OCI-LY1 (cell line): ENCODE measurements at regions not wholly inside any gene's neighbourhood (a gene's known extent, or its start where the extent isn't known, plus 50 kb on each side); places are given as distances from the start of the nearest gene placed in this dataset.

Source experiments
- H2AFZ ChIP-seq: fragments of 200-600 bp; sonication (generic), shearing (Covaris generic); 2 replicates; pipeline ENCODE4 v1.6.0; 2014; ENCODE audit warnings: antibody characterized with exemption, mild to moderate bottlenecking, low read length
- H3F3A ChIP-seq: fragments of 200-600 bp; sonication (generic), shearing (Covaris generic); 2 replicates; pipeline ENCODE4 v1.6.0; 2014; ENCODE audit warnings: mild to moderate bottlenecking, antibody characterized with exemption, low read length, moderate library complexity; ENCODE audit not compliant: insufficient read depth
- H3K27ac ChIP-seq: fragments of 200-600 bp; sonication (generic); 2 replicates; pipeline ENCODE4 v1.5.1; 2014; ENCODE audit warnings: low read length, mixed run types, mild to moderate bottlenecking, low read depth; ENCODE audit not compliant: poor library complexity, severe bottlenecking
- H3K27me3 ChIP-seq: fragments of 200-600 bp; sonication (generic); 2 replicates; pipeline ENCODE4 v1.6.0; 2014; ENCODE audit warnings: antibody characterized with exemption, mild to moderate bottlenecking, low read length, moderate library complexity; ENCODE audit not compliant: insufficient read depth
- H3K36me3 ChIP-seq: fragments of 200-600 bp; sonication (generic); 2 replicates; pipeline ENCODE4 v1.6.1; 2014; ENCODE audit warnings: mild to moderate bottlenecking, antibody characterized with exemption, low read length, moderate library complexity, mixed read lengths; ENCODE audit not compliant: insufficient read depth
- H3K4me1 ChIP-seq: fragments of 200-600 bp; sonication (generic); 2 replicates; pipeline ENCODE4 v1.5.1; 2014; ENCODE audit warnings: mild to moderate bottlenecking, low read length, moderate library complexity; ENCODE audit not compliant: insufficient read depth, severe bottlenecking
- H3K4me2 ChIP-seq: fragments of 200-600 bp; sonication (generic), shearing (Covaris generic); 2 replicates; pipeline ENCODE4 v1.6.1; 2014; ENCODE audit warnings: low read length
- H3K4me3 ChIP-seq: fragments of 200-600 bp; sonication (generic); 2 replicates; pipeline ENCODE4 v1.5.1; 2014; ENCODE audit warnings: low read length, low read depth, mild to moderate bottlenecking, mixed read lengths; ENCODE audit not compliant: poor library complexity, severe bottlenecking
- H3K79me2 ChIP-seq: fragments of 200-600 bp; shearing (Covaris generic); 2 replicates; pipeline ENCODE4 v1.6.1; 2016; ENCODE audit warnings: mixed run types, low read length, mixed read lengths; ENCODE audit not compliant: insufficient read depth
- H3K9ac ChIP-seq: fragments of 200-600 bp; sonication (generic), shearing (Covaris generic); 2 replicates; pipeline ENCODE4 v1.6.1; 2014; ENCODE audit warnings: mild to moderate bottlenecking, low read length, mixed read lengths
- H3K9me2 ChIP-seq: fragments of 200-600 bp; sonication (generic), shearing (Covaris generic); 2 replicates; pipeline ENCODE4 v1.6.1; 2014; ENCODE audit warnings: low read depth, mild to moderate bottlenecking, low read length, mixed read lengths
- H3K9me3 ChIP-seq: fragments of 200-600 bp; shearing (Covaris generic); 2 replicates; pipeline ENCODE4 v1.6.1; 2014; ENCODE audit warnings: low read length, mixed read lengths
- H4K20me1 ChIP-seq: fragments of 200-600 bp; sonication (generic), shearing (Covaris generic); 2 replicates; pipeline ENCODE4 v1.6.0; 2016; ENCODE audit warnings: mild to moderate bottlenecking, low read length; ENCODE audit not compliant: insufficient read depth
- CTCF ChIP-seq: fragments of 200-600 bp; sonication (generic), shearing (Covaris generic); IDR thresholded peaks from 2 replicates; pipeline ENCODE4 v1.5.1; 2017; ENCODE audit warnings: mild to moderate bottlenecking, antibody characterized with exemption, low read length, moderate library complexity, mixed read lengths
- EZH2 ChIP-seq: fragments of 200-600 bp; sonication (generic), shearing (Covaris generic); IDR thresholded peaks from 2 replicates; pipeline ENCODE4 v1.8.0; 2017; ENCODE audit warnings: borderline replicate concordance, mixed run types, mild to moderate bottlenecking, antibody characterized with exemption, low read length, moderate library complexity, mixed read lengths

- no peak overlapping the region for H3K9ac ChIP-seq
- H3K4me2 ChIP-seq, result no peak overlapping the region
- H3K4me1 ChIP-seq, result peaks cover 4% of the 10 kb centered on the region
- H3K4me3 ChIP-seq, result no peak overlapping the region
- no peaks in the 10 kb centered on the region for H4K20me1 ChIP-seq
- H3K36me3 ChIP-seq, result no peaks in the 10 kb centered on the region
- no peaks in the 10 kb centered on the region for H3K27me3 ChIP-seq
- H3K79me2 ChIP-seq, result no peaks in the 10 kb centered on the region
- H3K9me2 ChIP-seq, result no peaks in the 10 kb centered on the region
- H3F3A ChIP-seq, result no peaks in the 10 kb centered on the region
- no peak overlapping the region for H2AFZ ChIP-seq
- H3K27ac ChIP-seq, result no peak overlapping the region
- no peaks in the 10 kb centered on the region for H3K9me3 ChIP-seq
- TF ChIP-seq EZH2 (no peak), CTCF (no peak)
Measured at GRCh38 chr11:15651033-15651432, 536.3 kb downstream of the INSC start.

- no peak overlapping the region for H3K4me3 ChIP-seq
Measured at GRCh38 chr11:15651816-15652215, 537.1 kb downstream of the INSC start.

GRCh38 chr11:15653191-15653710 is 538.5 kb downstream of the INSC start:
- H2AFZ ChIP-seq, result no peak overlapping the region
- peaks cover 4% of the 10 kb centered on the region for H3K4me1 ChIP-seq
- H3F3A ChIP-seq, result no peaks in the 10 kb centered on the region
- no peak overlapping the region for H3K4me2 ChIP-seq
- H3K9me2 ChIP-seq, result no peaks in the 10 kb centered on the region
- no peaks in the 10 kb centered on the region for H3K36me3 ChIP-seq
- H3K4me3 ChIP-seq, result no peak overlapping the region
- TF ChIP-seq CTCF (no peak), EZH2 (no peak)
- H3K79me2 ChIP-seq, result no peaks in the 10 kb centered on the region
- H3K9ac ChIP-seq, result no peak overlapping the region
- H3K27me3 ChIP-seq, result no peaks in the 10 kb centered on the region
- H3K27ac ChIP-seq, result no peak overlapping the region
- no peaks in the 10 kb centered on the region for H3K9me3 ChIP-seq
- H4K20me1 ChIP-seq, result no peaks in the 10 kb centered on the region

More at GRCh38 chr11:15651816-15652215, 537.1 kb downstream of the INSC start:
- no peaks in the 10 kb centered on the region for H3K9me2 ChIP-seq
- no peaks in the 10 kb centered on the region for H3K9me3 ChIP-seq
- no peaks in the 10 kb centered on the region for H3K79me2 ChIP-seq
- no peaks in the 10 kb centered on the region for H3K36me3 ChIP-seq
- H3F3A ChIP-seq, result no peaks in the 10 kb centered on the region
- no peak overlapping the region for H2AFZ ChIP-seq
- no peaks in the 10 kb centered on the region for H3K27me3 ChIP-seq
- TF ChIP-seq EZH2 (no peak), CTCF (no peak)
- H3K4me1 ChIP-seq, result peaks cover 4% of the 10 kb centered on the region
- no peak overlapping the region for H3K27ac ChIP-seq
- no peak overlapping the region for H3K9ac ChIP-seq
- no peaks in the 10 kb centered on the region for H4K20me1 ChIP-seq
- H3K4me2 ChIP-seq, result no peak overlapping the region
